Body of pancreas (tissue), 4 donors: ENCODE measurements at regions not wholly inside any gene's neighbourhood (a gene's known extent, or its start where the extent isn't known, plus 50 kb on each side); places are given as distances from the start of the nearest gene placed in this dataset.

ENCODE experiments used
- CTCF ChIP-seq, 7 experiments: fragments of 450-650 bp in 4 of 7; fragments of 200-600 bp in 3 of 7; sonication (generic) in 3 of 7; IDR thresholded peaks; one replicate each; pipeline ENCODE4 v1.5.1; 2016 to 2019; ENCODE audit warnings: antibody characterized with exemption in 7 of 7
- POLR2A ChIP-seq, 3 donors: fragments of 450-650 bp; IDR thresholded peaks; one replicate each; pipeline ENCODE4 v1.6.1; 2016; ENCODE audit warnings: antibody characterized with exemption in 3 of 3, mild to moderate bottlenecking in 2 of 3

DNA sequence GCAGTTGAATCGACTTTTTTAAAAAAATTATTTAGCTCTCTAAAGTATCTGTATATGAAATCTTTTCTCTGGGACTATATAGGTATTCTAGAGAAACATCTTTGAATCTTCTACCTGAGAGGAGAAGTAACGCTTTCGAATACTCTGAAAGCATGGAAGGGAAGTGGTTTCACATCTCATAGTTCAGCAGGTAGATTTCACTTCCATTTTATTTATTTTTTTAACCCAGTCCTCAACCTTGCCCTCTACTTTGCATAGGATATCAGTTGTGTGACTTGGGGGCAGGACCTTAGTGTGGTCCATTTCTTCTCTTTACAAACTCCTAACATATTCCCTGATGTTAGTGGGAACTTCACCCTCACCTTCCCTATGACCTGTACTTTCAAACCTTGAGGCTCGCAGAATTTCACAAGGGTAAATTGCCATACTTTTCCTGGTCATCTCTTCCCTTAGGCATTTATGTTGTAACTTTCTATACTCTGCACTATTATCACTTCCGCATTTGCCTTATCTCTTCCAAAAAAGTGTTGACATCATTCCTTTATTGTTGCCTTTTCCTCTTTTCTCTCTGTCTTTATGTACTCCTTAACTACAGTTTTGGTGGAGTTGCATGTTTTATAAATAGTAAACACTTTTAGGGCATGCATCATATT is 1208.5 kb upstream of the ADGRL4 start:
- TF ChIP-seq CTCF (IDR thresholded peaks at IDR 0.05) (no peak), POLR2A (IDR thresholded peaks at IDR 0.05) (no peak)
